NCI-H2107 (cell line): ENCODE measurements at regions not wholly inside any gene's neighbourhood (a gene's known extent, or its start where the extent isn't known, plus 50 kb on each side); places are given as distances from the start of the nearest gene placed in this dataset.
"Not testable (repeated sequence)": the region's sequence is repeated elsewhere in the genome, so short reads cannot be mapped to it uniquely, and the experiment has no call there.

Source experiments
- DNase-seq: peaks from one replicate; lab custom pipeline; 2025; lab: John Stamatoyannopoulos, UW

GRCh38 chr9:87334366-87334765 lies 163.3 kb upstream of the DAPK1 start:
- no peak for DNase-seq

- DNase-seq, result no peak
Observed at GRCh38 chr9:87336407-87336806, 161.3 kb upstream of the DAPK1 start.

- DNase-seq, result no peak
Observed at GRCh38 chr9:87336914-87337333, 160.7 kb upstream of the DAPK1 start.

GRCh38 chr9:87337335-87338087 lies 160.2 kb upstream of the DAPK1 start:
- DNase-seq, result no peak

GRCh38 chr9:87338088-87338989 lies 159.3 kb upstream of the DAPK1 start:
- no peak for DNase-seq

- DNase-seq, result no peak
Observed at GRCh38 chr9:87340391-87340790, 157.3 kb upstream of the DAPK1 start.

- no peak for DNase-seq
Observed at GRCh38 chr9:87342743-87343142, 154.9 kb upstream of the DAPK1 start.

GRCh38 chr9:87343816-87344430 lies 153.7 kb upstream of the DAPK1 start:
- DNase-seq, result no peak

GRCh38 chr9:87346061-87346665 lies 151.5 kb upstream of the DAPK1 start:
- DNase-seq, result no peak

GRCh38 chr9:87350915-87351314 lies 146.8 kb upstream of the DAPK1 start:
- no peak for DNase-seq

- no peak for DNase-seq
Observed at GRCh38 chr9:87353301-87353700, 144.4 kb upstream of the DAPK1 start.

- DNase-seq, result no peak
Observed at GRCh38 chr9:87354147-87354546, 143.5 kb upstream of the DAPK1 start.

GRCh38 chr9:87357600-87357999 lies 140.1 kb upstream of the DAPK1 start:
- no peak for DNase-seq

- DNase-seq, result no peak
Observed at GRCh38 chr9:87359264-87359663, 138.4 kb upstream of the DAPK1 start.

GRCh38 chr9:87359958-87360601 lies 137.6 kb upstream of the DAPK1 start:
- no peak for DNase-seq

- DNase-seq, result no peak
Observed at GRCh38 chr9:87370049-87370685, 127.5 kb upstream of the DAPK1 start.

- DNase-seq, result no peak
Observed at GRCh38 chr9:87371795-87372355, 125.8 kb upstream of the DAPK1 start.

- no peak for DNase-seq
Observed at GRCh38 chr9:87372356-87372851, 125.3 kb upstream of the DAPK1 start.

- not testable (repeated sequence) for DNase-seq
Observed at GRCh38 chr9:87374023-87374919, 123.4 kb upstream of the DAPK1 start.
